ENCODE measurements at regions not wholly inside any gene's neighbourhood (a gene's known extent, or its start where the extent isn't known, plus 50 kb on each side); places are given as distances from the start of the nearest gene placed in this dataset.

DNA sequence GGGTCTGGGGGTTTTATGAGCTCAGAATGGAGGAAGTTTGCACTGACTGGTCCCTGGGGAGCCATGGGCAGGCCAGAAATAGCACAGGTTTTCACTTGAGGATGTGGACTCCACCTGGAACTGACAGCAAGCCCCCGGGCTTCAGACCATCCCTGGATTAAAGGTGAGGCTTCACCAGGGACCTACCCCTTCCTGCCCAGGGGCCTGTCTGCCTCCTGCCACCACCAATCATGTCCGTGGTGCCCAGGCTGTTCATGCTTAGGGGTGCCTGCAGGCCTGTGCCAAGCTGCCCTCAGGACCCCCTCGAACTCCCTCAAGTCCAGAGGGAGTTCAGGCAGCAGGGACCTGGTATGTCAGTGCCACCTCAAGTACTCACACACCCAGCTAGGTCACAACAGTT is 577.2 kb upstream of the EDIL3 start:
- TF ChIP-seq, protein P1, sequence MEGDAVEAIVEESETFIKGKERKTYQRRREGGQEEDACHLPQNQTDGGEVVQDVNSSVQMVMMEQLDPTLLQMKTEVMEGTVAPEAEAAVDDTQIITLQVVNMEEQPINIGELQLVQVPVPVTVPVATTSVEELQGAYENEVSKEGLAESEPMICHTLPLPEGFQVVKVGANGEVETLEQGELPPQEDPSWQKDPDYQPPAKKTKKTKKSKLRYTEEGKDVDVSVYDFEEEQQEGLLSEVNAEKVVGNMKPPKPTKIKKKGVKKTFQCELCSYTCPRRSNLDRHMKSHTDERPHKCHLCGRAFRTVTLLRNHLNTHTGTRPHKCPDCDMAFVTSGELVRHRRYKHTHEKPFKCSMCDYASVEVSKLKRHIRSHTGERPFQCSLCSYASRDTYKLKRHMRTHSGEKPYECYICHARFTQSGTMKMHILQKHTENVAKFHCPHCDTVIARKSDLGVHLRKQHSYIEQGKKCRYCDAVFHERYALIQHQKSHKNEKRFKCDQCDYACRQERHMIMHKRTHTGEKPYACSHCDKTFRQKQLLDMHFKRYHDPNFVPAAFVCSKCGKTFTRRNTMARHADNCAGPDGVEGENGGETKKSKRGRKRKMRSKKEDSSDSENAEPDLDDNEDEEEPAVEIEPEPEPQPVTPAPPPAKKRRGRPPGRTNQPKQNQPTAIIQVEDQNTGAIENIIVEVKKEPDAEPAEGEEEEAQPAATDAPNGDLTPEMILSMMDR (IDR thresholded peaks at IDR 0.05): no peak
- TF ChIP-seq POLR2AphosphoS5 (IDR thresholded peaks at IDR 0.05): no peak

All from stomach (tissue), 4 donors.